ENCODE measurements at regions not wholly inside any gene's neighbourhood (a gene's known extent, or its start where the extent isn't known, plus 50 kb on each side); places are given as distances from the start of the nearest gene placed in this dataset.

GRCh38 chr7:142654398-142654797 lies 94.9 kb upstream of the PRSS1 start:
- no peak for TF ChIP-seq EZH2 (IDR thresholded peaks at IDR 0.05)
- no peak for TF ChIP-seq POLR2AphosphoS5 (IDR thresholded peaks at IDR 0.05; ENCODE audit: borderline replicate concordance, low read depth, low read length)

Measured in SK-N-MC (cell line).